Right cardiac atrium (tissue), 5 donors: ENCODE measurements at regions not wholly inside any gene's neighbourhood (a gene's known extent, or its start where the extent isn't known, plus 50 kb on each side); places are given as distances from the start of the nearest gene placed in this dataset.

Experiments
- ATAC-seq, 2 donors: fragments of 200-7000 bp; cut with Tn5 transposase; one replicate each; pipeline versions ENCODE4 v1.8.0 to v1.9.1; 2020; ENCODE audit warnings: moderate library complexity in 2 of 2, mild to moderate bottlenecking in 1 of 2
- DNase-seq, 3 donors: peaks; one replicate each; pipeline ENCODE4 v3.0.0-alpha.2; 2020
- H3K27ac ChIP-seq: one replicate; pipeline ENCODE4 v1.5.1; 2013; ENCODE audit warnings: mild to moderate bottlenecking, low read length, control low read depth, moderate library complexity
- H3K27me3 ChIP-seq: one replicate; pipeline ENCODE4 v1.6.1; 2013; ENCODE audit not compliant: control insufficient read depth, insufficient read depth
- H3K4me1 ChIP-seq: one replicate; pipeline ENCODE4 v1.6.1; 2013; ENCODE audit warnings: low read length; ENCODE audit not compliant: control insufficient read depth, insufficient read depth
- H3K4me3 ChIP-seq: one replicate; pipeline ENCODE4 v1.5.1; 2013; ENCODE audit warnings: low read length, control low read depth
- H3K9me3 ChIP-seq: one replicate; pipeline ENCODE4 v1.6.1; 2013; ENCODE audit warnings: low read length; ENCODE audit not compliant: control insufficient read depth
- WGBS: extraction: QIAGEN DNeasy Blood & Tissue Kit; methylation state at CpG from one replicate; pipeline ENCODE4 v1.1.7; 2013; 5-methylcytosine and 5-hydroxymethylcytosine counted together
- intact Hi-C, 4 donors: fragments of 100-400 bp; cut with DNase I; formaldehyde crosslinking; loops; one replicate each; pipeline versions ENCODE4 v1.11.0 to v1.14.0; 2022 to 2023
- donor health status: healthy with polysubstance abuse.
- donor health status: DM: no; HTN: yes; CAD: no.
- donor health status: DM: no; HTN: no; CAD: no.
- donor health status: DM: no; HTN: yes; CAD: no; lungs with severe emphysema.
- donor health status: DM: yes; HTN: yes; CAD: no.

- no peaks in the 10 kb centered on the region for H3K27me3 ChIP-seq
- intact Hi-C loops = no loop called here
- WGBS = 78% methylated on average over 7 of the region's 7 CpGs
- ATAC-seq (no peak), DNase-seq (no peak)
- H3K4me3 ChIP-seq = no peak overlapping the region
- H3K27ac ChIP-seq = no peak overlapping the region
- no peaks in the 10 kb centered on the region for H3K4me1 ChIP-seq
- H3K9me3 ChIP-seq = no peaks in the 10 kb centered on the region
Measured at GRCh38 chr5:159645179-159645846, 271.0 kb upstream of the ADRA1B start.

GRCh38 chr5:159650803-159651202, 265.5 kb upstream of the ADRA1B start:
- no peaks in the 10 kb centered on the region for H3K27me3 ChIP-seq
- no peaks in the 10 kb centered on the region for H3K4me1 ChIP-seq
- 53% methylated on average over 2 of the region's 2 CpGs for WGBS
- H3K4me3 ChIP-seq = no peak overlapping the region
- no peak overlapping the region for H3K27ac ChIP-seq
- no peak for DNase-seq
- peak; percentile 19 to 40 for ATAC-seq
- intact Hi-C loops = no loop called here
- H3K9me3 ChIP-seq = no peaks in the 10 kb centered on the region

GRCh38 chr5:159655757-159656409, 260.4 kb upstream of the ADRA1B start:
- 63% methylated on average over 3 of the region's 3 CpGs for WGBS
- H3K4me1 ChIP-seq = peaks cover 4% of the 10 kb centered on the region
- ATAC-seq = no peak
- H3K27me3 ChIP-seq = no peaks in the 10 kb centered on the region
- H3K9me3 ChIP-seq = no peaks in the 10 kb centered on the region
- no peak overlapping the region for H3K27ac ChIP-seq
- DNase-seq = no peak
- no peak overlapping the region for H3K4me3 ChIP-seq
- intact Hi-C loops = no loop called here

GRCh38 chr5:159657298-159657697, 259.0 kb upstream of the ADRA1B start:
- H3K4me3 ChIP-seq = no peak overlapping the region
- ATAC-seq (no peak), DNase-seq (no peak)
- no peak overlapping the region for H3K27ac ChIP-seq
- intact Hi-C loops = no loop called here
- no peaks in the 10 kb centered on the region for H3K9me3 ChIP-seq
- peaks cover 4% of the 10 kb centered on the region for H3K4me1 ChIP-seq
- 84% methylated on average over 4 of the region's 4 CpGs for WGBS
- no peaks in the 10 kb centered on the region for H3K27me3 ChIP-seq

GRCh38 chr5:159657771-159658170, 258.5 kb upstream of the ADRA1B start:
- Histone ChIP-seq H3K27ac (no peak overlapping the region), H3K9me3 (no peaks in the 10 kb centered on the region), H3K27me3 (no peaks in the 10 kb centered on the region), H3K4me1 (peaks cover 4% of the 10 kb centered on the region), H3K4me3 (no peak overlapping the region)
- DNase-seq (peak in 1 of 3 donors; percentile 31), ATAC-seq (no peak)
- WGBS = 22% methylated on average over 6 of the region's 6 CpGs
- intact Hi-C loops = no loop called here

- Histone ChIP-seq H3K4me3 (no peak overlapping the region), H3K27me3 (no peaks in the 10 kb centered on the region), H3K4me1 (peaks cover 4% of the 10 kb centered on the region), H3K9me3 (no peaks in the 10 kb centered on the region), H3K27ac (no peak overlapping the region)
- no peak for ATAC-seq
- 80% methylated on average over 10 of the region's 10 CpGs for WGBS
- intact Hi-C loops = no loop called here
- no peak for DNase-seq
Measured at GRCh38 chr5:159658266-159658925, 257.9 kb upstream of the ADRA1B start.

GRCh38 chr5:159660401-159660800, 255.9 kb upstream of the ADRA1B start:
- H3K4me1 ChIP-seq = peaks cover 4% of the 10 kb centered on the region
- intact Hi-C loops = no loop called here
- WGBS = 65% methylated on average over 2 of the region's 2 CpGs
- H3K4me3 ChIP-seq = no peak overlapping the region
- no peaks in the 10 kb centered on the region for H3K27me3 ChIP-seq
- DNase-seq = no peak
- no peak overlapping the region for H3K27ac ChIP-seq
- no peaks in the 10 kb centered on the region for H3K9me3 ChIP-seq
- no peak for ATAC-seq

GRCh38 chr5:159663986-159664385, 252.3 kb upstream of the ADRA1B start:
- Histone ChIP-seq H3K4me1 (no peaks in the 10 kb centered on the region), H3K9me3 (no peaks in the 10 kb centered on the region), H3K27me3 (no peaks in the 10 kb centered on the region), H3K27ac (no peak overlapping the region), H3K4me3 (no peak overlapping the region)
- no peak for DNase-seq
- ATAC-seq = no peak
- WGBS = 79% methylated on average over 1 of the region's 1 CpG
- intact Hi-C loops = no loop called here

GRCh38 chr5:159667286-159667685, 249.0 kb upstream of the ADRA1B start:
- no peak overlapping the region for H3K27ac ChIP-seq
- no peak overlapping the region for H3K4me3 ChIP-seq
- no peaks in the 10 kb centered on the region for H3K4me1 ChIP-seq
- no peaks in the 10 kb centered on the region for H3K27me3 ChIP-seq
- WGBS = 65% methylated on average over 2 of the region's 2 CpGs
- no peaks in the 10 kb centered on the region for H3K9me3 ChIP-seq
- DNase-seq (no peak), ATAC-seq (no peak)
- intact Hi-C loops = no loop called here

- Histone ChIP-seq H3K27ac (no peak overlapping the region), H3K4me1 (no peaks in the 10 kb centered on the region), H3K27me3 (no peaks in the 10 kb centered on the region), H3K4me3 (no peak overlapping the region), H3K9me3 (no peaks in the 10 kb centered on the region)
- WGBS = 76% methylated on average over 3 of the region's 3 CpGs
- no peak for ATAC-seq
- intact Hi-C loops = no loop called here
- no peak for DNase-seq
Measured at GRCh38 chr5:159668556-159668955, 247.7 kb upstream of the ADRA1B start.

GRCh38 chr5:159669559-159669958, 246.7 kb upstream of the ADRA1B start:
- ATAC-seq = no peak
- DNase-seq = no peak
- 65% methylated on average over 4 of the region's 4 CpGs for WGBS
- intact Hi-C loops = no loop called here
- no peaks in the 10 kb centered on the region for H3K9me3 ChIP-seq
- no peak overlapping the region for H3K27ac ChIP-seq
- no peaks in the 10 kb centered on the region for H3K27me3 ChIP-seq
- no peaks in the 10 kb centered on the region for H3K4me1 ChIP-seq
- no peak overlapping the region for H3K4me3 ChIP-seq
